ENCODE measurements at regions not wholly inside any gene's neighbourhood (a gene's known extent, or its start where the extent isn't known, plus 50 kb on each side); places are given as distances from the start of the nearest gene placed in this dataset.

- Histone ChIP-seq H3K4me3 (ENCODE audit: low read length) (no peak overlapping the region), H3K4me1 (ENCODE audit: control insufficient read depth, insufficient read depth, low read length) (no peaks in the 10 kb centered on the region), H3K36me3 (ENCODE audit: insufficient read depth, low read length) (no peaks in the 10 kb centered on the region), H3K27me3 (ENCODE audit: control insufficient read depth, insufficient read depth, low read length) (no peaks in the 10 kb centered on the region), H3K9ac (ENCODE audit: low read depth, low read length) (no peak overlapping the region), H3K9me3 (replicated peaks; ENCODE audit: low read length) (no peaks in the 10 kb centered on the region), H3K4me2 (ENCODE audit: low read length) (no peak overlapping the region)
Measured at GRCh38 chr13:72025836-72026235, 158.8 kb upstream of the DACH1 start.

- H3K4me1 ChIP-seq (ENCODE audit: control insufficient read depth, insufficient read depth, low read length): no peaks in the 10 kb centered on the region
- no peaks in the 10 kb centered on the region for H3K27me3 ChIP-seq (ENCODE audit: control insufficient read depth, insufficient read depth, low read length)
- H3K9ac ChIP-seq (ENCODE audit: low read depth, low read length): no peak overlapping the region
- H3K4me2 ChIP-seq (ENCODE audit: low read length): no peak overlapping the region
- no peaks in the 10 kb centered on the region for H3K36me3 ChIP-seq (ENCODE audit: insufficient read depth, low read length)
- no peaks in the 10 kb centered on the region for H3K9me3 ChIP-seq (replicated peaks; ENCODE audit: low read length)
- H3K4me3 ChIP-seq (ENCODE audit: low read length): no peak overlapping the region
Measured at GRCh38 chr13:72023895-72024294, 156.9 kb upstream of the DACH1 start.

- no peaks in the 10 kb centered on the region for H3K36me3 ChIP-seq (ENCODE audit: insufficient read depth, low read length)
- H3K4me2 ChIP-seq (ENCODE audit: low read length): no peak overlapping the region
- H3K9me3 ChIP-seq (replicated peaks; ENCODE audit: low read length): no peaks in the 10 kb centered on the region
- H3K27me3 ChIP-seq (ENCODE audit: control insufficient read depth, insufficient read depth, low read length): no peaks in the 10 kb centered on the region
- no peak overlapping the region for H3K9ac ChIP-seq (ENCODE audit: low read depth, low read length)
- no peak overlapping the region for H3K4me3 ChIP-seq (ENCODE audit: low read length)
- no peaks in the 10 kb centered on the region for H3K4me1 ChIP-seq (ENCODE audit: control insufficient read depth, insufficient read depth, low read length)
Measured at GRCh38 chr13:72005455-72005854, 138.5 kb upstream of the DACH1 start.

GRCh38 chr13:72004784-72005374 is 137.9 kb upstream of the DACH1 start:
- Histone ChIP-seq H3K4me2 (ENCODE audit: low read length) (peak overlapping the region; percentile 60), H3K9me3 (replicated peaks; ENCODE audit: low read length) (no peaks in the 10 kb centered on the region), H3K9ac (ENCODE audit: low read depth, low read length) (no peak overlapping the region), H3K4me1 (ENCODE audit: control insufficient read depth, insufficient read depth, low read length) (no peaks in the 10 kb centered on the region), H3K36me3 (ENCODE audit: insufficient read depth, low read length) (no peaks in the 10 kb centered on the region), H3K4me3 (ENCODE audit: low read length) (no peak overlapping the region), H3K27me3 (ENCODE audit: control insufficient read depth, insufficient read depth, low read length) (no peaks in the 10 kb centered on the region)

GRCh38 chr13:72004246-72004645 is 137.2 kb upstream of the DACH1 start:
- H3K9ac ChIP-seq (ENCODE audit: low read depth, low read length): no peak overlapping the region
- H3K27me3 ChIP-seq (ENCODE audit: control insufficient read depth, insufficient read depth, low read length): no peaks in the 10 kb centered on the region
- H3K4me2 ChIP-seq (ENCODE audit: low read length): peak overlapping the region; percentile 60
- H3K9me3 ChIP-seq (replicated peaks; ENCODE audit: low read length): no peaks in the 10 kb centered on the region
- no peaks in the 10 kb centered on the region for H3K4me1 ChIP-seq (ENCODE audit: control insufficient read depth, insufficient read depth, low read length)
- no peaks in the 10 kb centered on the region for H3K36me3 ChIP-seq (ENCODE audit: insufficient read depth, low read length)
- no peak overlapping the region for H3K4me3 ChIP-seq (ENCODE audit: low read length)

GRCh38 chr13:71998223-71998622 is 131.2 kb upstream of the DACH1 start:
- no peak overlapping the region for H3K9ac ChIP-seq (ENCODE audit: low read depth, low read length)
- no peaks in the 10 kb centered on the region for H3K27me3 ChIP-seq (ENCODE audit: control insufficient read depth, insufficient read depth, low read length)
- no peaks in the 10 kb centered on the region for H3K36me3 ChIP-seq (ENCODE audit: insufficient read depth, low read length)
- no peak overlapping the region for H3K4me3 ChIP-seq (ENCODE audit: low read length)
- H3K9me3 ChIP-seq (replicated peaks; ENCODE audit: low read length): no peaks in the 10 kb centered on the region
- H3K4me1 ChIP-seq (ENCODE audit: control insufficient read depth, insufficient read depth, low read length): no peaks in the 10 kb centered on the region
- H3K4me2 ChIP-seq (ENCODE audit: low read length): no peak overlapping the region

GRCh38 chr13:71979616-71980015 is 112.6 kb upstream of the DACH1 start:
- no peak overlapping the region for H3K9ac ChIP-seq (ENCODE audit: low read depth, low read length)
- H3K4me1 ChIP-seq (ENCODE audit: control insufficient read depth, insufficient read depth, low read length): no peaks in the 10 kb centered on the region
- H3K36me3 ChIP-seq (ENCODE audit: insufficient read depth, low read length): no peaks in the 10 kb centered on the region
- H3K4me2 ChIP-seq (ENCODE audit: low read length): no peak overlapping the region
- H3K27me3 ChIP-seq (ENCODE audit: control insufficient read depth, insufficient read depth, low read length): no peaks in the 10 kb centered on the region
- no peaks in the 10 kb centered on the region for H3K9me3 ChIP-seq (replicated peaks; ENCODE audit: low read length)
- H3K4me3 ChIP-seq (ENCODE audit: low read length): no peak overlapping the region

GRCh38 chr13:71977028-71977427 is 110.0 kb upstream of the DACH1 start:
- H3K9ac ChIP-seq (ENCODE audit: low read depth, low read length): no peak overlapping the region
- no peak overlapping the region for H3K4me2 ChIP-seq (ENCODE audit: low read length)
- no peaks in the 10 kb centered on the region for H3K4me1 ChIP-seq (ENCODE audit: control insufficient read depth, insufficient read depth, low read length)
- H3K27me3 ChIP-seq (ENCODE audit: control insufficient read depth, insufficient read depth, low read length): no peaks in the 10 kb centered on the region
- H3K9me3 ChIP-seq (replicated peaks; ENCODE audit: low read length): no peaks in the 10 kb centered on the region
- H3K36me3 ChIP-seq (ENCODE audit: insufficient read depth, low read length): no peaks in the 10 kb centered on the region
- H3K4me3 ChIP-seq (ENCODE audit: low read length): no peak overlapping the region

- Histone ChIP-seq H3K9me3 (replicated peaks; ENCODE audit: low read length) (no peaks in the 10 kb centered on the region), H3K27me3 (ENCODE audit: control insufficient read depth, insufficient read depth, low read length) (no peaks in the 10 kb centered on the region), H3K4me3 (ENCODE audit: low read length) (no peak overlapping the region), H3K4me1 (ENCODE audit: control insufficient read depth, insufficient read depth, low read length) (no peaks in the 10 kb centered on the region), H3K9ac (ENCODE audit: low read depth, low read length) (no peak overlapping the region), H3K36me3 (ENCODE audit: insufficient read depth, low read length) (no peaks in the 10 kb centered on the region), H3K4me2 (ENCODE audit: low read length) (no peak overlapping the region)
Measured at GRCh38 chr13:71967990-71968389, 101.0 kb upstream of the DACH1 start.

GRCh38 chr13:71964491-71965100 is 97.6 kb upstream of the DACH1 start:
- Histone ChIP-seq H3K4me3 (ENCODE audit: low read length) (no peak overlapping the region), H3K4me1 (ENCODE audit: control insufficient read depth, insufficient read depth, low read length) (no peaks in the 10 kb centered on the region), H3K36me3 (ENCODE audit: insufficient read depth, low read length) (no peaks in the 10 kb centered on the region), H3K9me3 (replicated peaks; ENCODE audit: low read length) (no peaks in the 10 kb centered on the region), H3K4me2 (ENCODE audit: low read length) (no peak overlapping the region), H3K9ac (ENCODE audit: low read depth, low read length) (no peak overlapping the region), H3K27me3 (ENCODE audit: control insufficient read depth, insufficient read depth, low read length) (no peaks in the 10 kb centered on the region)

- Histone ChIP-seq H3K36me3 (ENCODE audit: insufficient read depth, low read length) (no peaks in the 10 kb centered on the region), H3K9me3 (replicated peaks; ENCODE audit: low read length) (no peaks in the 10 kb centered on the region), H3K9ac (ENCODE audit: low read depth, low read length) (no peak overlapping the region), H3K4me3 (ENCODE audit: low read length) (no peak overlapping the region), H3K27me3 (ENCODE audit: control insufficient read depth, insufficient read depth, low read length) (no peaks in the 10 kb centered on the region), H3K4me2 (ENCODE audit: low read length) (no peak overlapping the region), H3K4me1 (ENCODE audit: control insufficient read depth, insufficient read depth, low read length) (no peaks in the 10 kb centered on the region)
Measured at GRCh38 chr13:71962735-71963134, 95.7 kb upstream of the DACH1 start.

GRCh38 chr13:71962126-71962525 is 95.1 kb upstream of the DACH1 start:
- H3K9me3 ChIP-seq (replicated peaks; ENCODE audit: low read length): no peaks in the 10 kb centered on the region
- no peaks in the 10 kb centered on the region for H3K4me1 ChIP-seq (ENCODE audit: control insufficient read depth, insufficient read depth, low read length)
- H3K4me3 ChIP-seq (ENCODE audit: low read length): no peak overlapping the region
- no peak overlapping the region for H3K9ac ChIP-seq (ENCODE audit: low read depth, low read length)
- no peaks in the 10 kb centered on the region for H3K27me3 ChIP-seq (ENCODE audit: control insufficient read depth, insufficient read depth, low read length)
- no peak overlapping the region for H3K4me2 ChIP-seq (ENCODE audit: low read length)
- no peaks in the 10 kb centered on the region for H3K36me3 ChIP-seq (ENCODE audit: insufficient read depth, low read length)
